LNCAP (cell line): ENCODE measurements at regions not wholly inside any gene's neighbourhood (a gene's known extent, or its start where the extent isn't known, plus 50 kb on each side); places are given as distances from the start of the nearest gene placed in this dataset.

Experiments used
- CTCF ChIP-seq: fragments of 450-650 bp; IDR thresholded peaks from 2 replicates; pipeline ENCODE4 v1.5.1; 2017; ENCODE audit warnings: mild to moderate bottlenecking

- no peak for TF ChIP-seq CTCF
Observed at GRCh38 chr5:13640270-13640669, 304.2 kb downstream of the DNAH5 start.

DNA sequence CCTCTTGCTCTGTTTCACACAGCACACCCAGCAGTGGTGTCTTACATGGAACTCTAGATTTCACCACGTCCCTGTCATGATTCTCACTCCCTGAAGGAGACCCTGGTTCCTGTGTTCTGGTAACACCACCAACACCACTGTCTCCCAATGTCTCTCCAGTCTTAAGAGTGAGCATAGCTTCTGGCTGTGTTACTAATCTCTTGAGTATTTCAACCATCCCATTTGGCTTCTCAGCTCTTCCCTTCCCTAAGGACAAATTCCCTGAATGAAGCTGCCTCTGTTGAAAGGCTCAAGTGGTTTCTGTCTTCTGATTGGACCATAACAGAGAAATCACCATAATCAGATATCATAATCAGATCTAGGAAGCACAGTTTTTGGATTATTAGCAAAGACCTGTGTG, 311.8 kb downstream of the DNAH5 start:
- TF ChIP-seq CTCF = no peak

- no peak for TF ChIP-seq CTCF
Observed at GRCh38 chr5:13629218-13629617, 315.3 kb downstream of the DNAH5 start.

- no peak for TF ChIP-seq CTCF
Observed at GRCh38 chr5:13627673-13628454, 316.6 kb downstream of the DNAH5 start.

GRCh38 chr5:13625616-13626198, 318.8 kb downstream of the DNAH5 start:
- TF ChIP-seq CTCF = no peak

- no peak for TF ChIP-seq CTCF
Observed at GRCh38 chr5:13624283-13625074, 320.0 kb downstream of the DNAH5 start.

GRCh38 chr5:13613621-13614020, 330.9 kb downstream of the DNAH5 start:
- TF ChIP-seq CTCF = no peak
